ENCODE measurements at regions not wholly inside any gene's neighbourhood (a gene's known extent, or its start where the extent isn't known, plus 50 kb on each side); places are given as distances from the start of the nearest gene placed in this dataset.
"Not testable (repeated sequence)": the region's sequence is repeated elsewhere in the genome, so short reads cannot be mapped to it uniquely, and the experiment has no call there.

GRCh38 chr3:159030138-159030670 is 228.3 kb downstream of the MFSD1 start:
- ATAC-seq (replicated peaks in 1 of 2) (no peak), DNase-seq (no peak)
- H3K27ac Mint-ChIP-seq = no peak overlapping the region
- no peaks in the 10 kb centered on the region for H3K36me3 Mint-ChIP-seq (ENCODE audit: insufficient read depth in 2 of 2)
- H3K27me3 Mint-ChIP-seq (ENCODE audit: low read depth) = no peaks in the 10 kb centered on the region
- H3K4me1 Mint-ChIP-seq (ENCODE audit: low read depth) = no peaks in the 10 kb centered on the region
- H3K4me3 Mint-ChIP-seq = no peak overlapping the region
- H3K9me3 Mint-ChIP-seq = peaks cover 4 to 6% of the 10 kb centered on the region in 2 donors

- DNase-seq (no peak), ATAC-seq (replicated peaks in 1 of 2) (no peak)
- no peak overlapping the region for H3K27ac Mint-ChIP-seq
- no peaks in the 10 kb centered on the region for H3K27me3 Mint-ChIP-seq (ENCODE audit: low read depth)
- H3K4me1 Mint-ChIP-seq (ENCODE audit: low read depth) = no peaks in the 10 kb centered on the region
- H3K9me3 Mint-ChIP-seq = peaks cover 4 to 6% of the 10 kb centered on the region in 2 donors
- no peaks in the 10 kb centered on the region for H3K36me3 Mint-ChIP-seq (ENCODE audit: insufficient read depth in 2 of 2)
- H3K4me3 Mint-ChIP-seq = no peak overlapping the region
These were observed 229.2 kb downstream of the MFSD1 start for GRCh38 chr3:159030886-159031679.

- Mint-ChIP-seq H3K27me3 (ENCODE audit: low read depth) (no peaks in the 10 kb centered on the region), H3K9me3 (peaks cover 4 to 6% of the 10 kb centered on the region in 2 donors), H3K36me3 (ENCODE audit: insufficient read depth in 2 of 2) (no peaks in the 10 kb centered on the region), H3K4me1 (ENCODE audit: low read depth) (no peaks in the 10 kb centered on the region), H3K27ac (no peak overlapping the region), H3K4me3 (no peak overlapping the region)
- no peak for DNase-seq
- ATAC-seq (replicated peaks in 1 of 2) = no peak
These were observed 230.5 kb downstream of the MFSD1 start for GRCh38 chr3:159032311-159032710.

GRCh38 chr3:159038405-159038804 is 236.6 kb downstream of the MFSD1 start:
- Mint-ChIP-seq H3K36me3 (ENCODE audit: insufficient read depth in 2 of 2) (no peaks in the 10 kb centered on the region), H3K27me3 (ENCODE audit: low read depth) (no peaks in the 10 kb centered on the region), H3K4me1 (ENCODE audit: low read depth) (no peaks in the 10 kb centered on the region), H3K4me3 (no peak overlapping the region), H3K9me3 (peaks cover 2 to 4% of the 10 kb centered on the region in 2 donors), H3K27ac (no peak overlapping the region)
- no peak for DNase-seq
- ATAC-seq (replicated peaks in 1 of 2) = no peak

- DNase-seq (no peak), ATAC-seq (replicated peaks in 1 of 2) (no peak)
- Mint-ChIP-seq H3K9me3 (peaks cover 0 to 3% of the 10 kb centered on the region in 2 donors), H3K27me3 (ENCODE audit: low read depth) (no peaks in the 10 kb centered on the region), H3K4me3 (no peak overlapping the region), H3K36me3 (ENCODE audit: insufficient read depth in 2 of 2) (no peaks in the 10 kb centered on the region), H3K27ac (no peak overlapping the region), H3K4me1 (ENCODE audit: low read depth) (no peaks in the 10 kb centered on the region)
These were observed 237.4 kb downstream of the MFSD1 start for GRCh38 chr3:159039286-159039685.

GRCh38 chr3:159045279-159045885 is 243.5 kb downstream of the MFSD1 start:
- Mint-ChIP-seq H3K4me3 (no peak overlapping the region), H3K4me1 (ENCODE audit: low read depth) (no peaks in the 10 kb centered on the region), H3K36me3 (ENCODE audit: insufficient read depth in 2 of 2) (no peaks in the 10 kb centered on the region), H3K27ac (no peak overlapping the region), H3K9me3 (no peaks in the 10 kb centered on the region), H3K27me3 (ENCODE audit: low read depth) (no peaks in the 10 kb centered on the region)
- DNase-seq (no peak), ATAC-seq (replicated peaks in 1 of 2) (no peak)

- ATAC-seq (replicated peaks in 1 of 2) = no peak
- Mint-ChIP-seq H3K9me3 (peaks cover 0 to 5% of the 10 kb centered on the region in 2 donors), H3K36me3 (ENCODE audit: insufficient read depth in 2 of 2) (peaks cover 0 to 1% of the 10 kb centered on the region in 2 donors), H3K27me3 (ENCODE audit: low read depth) (no peaks in the 10 kb centered on the region), H3K27ac (no peak overlapping the region), H3K4me1 (ENCODE audit: low read depth) (no peaks in the 10 kb centered on the region), H3K4me3 (no peak overlapping the region)
- DNase-seq = no peak
These were observed 245.5 kb downstream of the MFSD1 start for GRCh38 chr3:159047361-159047760.

- not testable (repeated sequence) for H3K27ac Mint-ChIP-seq; H3K27me3 Mint-ChIP-seq (ENCODE audit: low read depth); H3K9me3 Mint-ChIP-seq; DNase-seq; ATAC-seq (replicated peaks in 1 of 2); H3K4me1 Mint-ChIP-seq (ENCODE audit: low read depth); H3K4me3 Mint-ChIP-seq; H3K36me3 Mint-ChIP-seq (ENCODE audit: insufficient read depth in 2 of 2)
These were observed 250.6 kb downstream of the MFSD1 start for GRCh38 chr3:159052494-159052893.

- Mint-ChIP-seq H3K27ac (no peak overlapping the region), H3K4me3 (no peak overlapping the region), H3K4me1 (ENCODE audit: low read depth) (no peaks in the 10 kb centered on the region), H3K27me3 (ENCODE audit: low read depth) (no peaks in the 10 kb centered on the region), H3K9me3 (peaks cover 5 to 8% of the 10 kb centered on the region in 2 donors), H3K36me3 (ENCODE audit: insufficient read depth in 2 of 2) (peaks cover 0 to 1% of the 10 kb centered on the region in 2 donors)
- no peak for ATAC-seq (replicated peaks in 1 of 2)
- DNase-seq = no peak
These were observed 255.8 kb downstream of the MFSD1 start for GRCh38 chr3:159057621-159058020.

GRCh38 chr3:159058859-159059258 is 257.0 kb downstream of the MFSD1 start:
- DNase-seq (no peak), ATAC-seq (replicated peaks in 1 of 2) (no peak)
- Mint-ChIP-seq H3K36me3 (ENCODE audit: insufficient read depth in 2 of 2) (peaks cover 0 to 1% of the 10 kb centered on the region in 2 donors), H3K4me1 (ENCODE audit: low read depth) (no peaks in the 10 kb centered on the region), H3K27ac (no peak overlapping the region), H3K9me3 (peaks cover 5 to 8% of the 10 kb centered on the region in 2 donors), H3K4me3 (no peak overlapping the region), H3K27me3 (ENCODE audit: low read depth) (no peaks in the 10 kb centered on the region)

- no peak for DNase-seq
- Mint-ChIP-seq H3K9me3 (peaks cover 5 to 8% of the 10 kb centered on the region in 2 donors), H3K27ac (no peak overlapping the region), H3K4me3 (no peak overlapping the region), H3K36me3 (ENCODE audit: insufficient read depth in 2 of 2) (peaks cover 0 to 1% of the 10 kb centered on the region in 2 donors), H3K4me1 (ENCODE audit: low read depth) (no peaks in the 10 kb centered on the region), H3K27me3 (ENCODE audit: low read depth) (no peaks in the 10 kb centered on the region)
- ATAC-seq (replicated peaks in 1 of 2) = no peak
These were observed 257.5 kb downstream of the MFSD1 start for GRCh38 chr3:159059395-159059794.

- Mint-ChIP-seq H3K36me3 (ENCODE audit: insufficient read depth in 2 of 2) (peaks cover 0 to 1% of the 10 kb centered on the region in 2 donors), H3K27ac (no peak overlapping the region), H3K4me1 (ENCODE audit: low read depth) (no peaks in the 10 kb centered on the region), H3K4me3 (no peak overlapping the region), H3K9me3 (peaks cover 5% of the 10 kb centered on the region in 2 donors), H3K27me3 (ENCODE audit: low read depth) (no peaks in the 10 kb centered on the region)
- ATAC-seq (replicated peaks in 1 of 2) (no peak), DNase-seq (no peak)
These were observed 261.0 kb downstream of the MFSD1 start for GRCh38 chr3:159062734-159063410.

- H3K4me3 Mint-ChIP-seq = no peak within 1 kb of the TSS
- H3K9me3 Mint-ChIP-seq = no peaks in the 10 kb centered on the region
- ATAC-seq (replicated peaks in 1 of 2) (no peak), DNase-seq (no peak)
- H3K36me3 Mint-ChIP-seq (ENCODE audit: insufficient read depth in 2 of 2) = no peaks in the 10 kb centered on the region
- no peaks in the 10 kb centered on the region for H3K4me1 Mint-ChIP-seq (ENCODE audit: low read depth)
- no peaks in the 10 kb centered on the region for H3K27me3 Mint-ChIP-seq (ENCODE audit: low read depth)
- no peak within 1 kb of the TSS for H3K27ac Mint-ChIP-seq
These were observed 267.2 kb downstream of the MFSD1 start, which contains the start of gene IQCJ for GRCh38 chr3:159069091-159069490. IQCJ (plus strand) TSS chr3:159069319.

Measured in activated T-cell treated with anti-CD3 and anti-CD28 coated beads, Interleukin-2, amount 50 U/mL, for 72 hours (primary cell).